ENCODE measurements at regions not wholly inside any gene's neighbourhood (a gene's known extent, or its start where the extent isn't known, plus 50 kb on each side); places are given as distances from the start of the nearest gene placed in this dataset.

- Mint-ChIP-seq H3K27me3 (ENCODE audit: low read depth, unreplicated experiment) (peaks cover 6% of the 10 kb centered on the region), H3K9me3 (ENCODE audit: unreplicated experiment) (peaks cover 6% of the 10 kb centered on the region), H3K36me3 (ENCODE audit: low read depth, unreplicated experiment) (no peaks in the 10 kb centered on the region), H3K4me3 (ENCODE audit: unreplicated experiment) (no peak overlapping the region), H3K4me1 (ENCODE audit: low read depth, unreplicated experiment) (no peaks in the 10 kb centered on the region), H3K27ac (ENCODE audit: unreplicated experiment) (no peak overlapping the region)
- H3K27me3 ChIP-seq (ENCODE audit: insufficient read depth, low read length): peaks cover 6% of the 10 kb centered on the region
- no peaks in the 10 kb centered on the region for H3K4me1 ChIP-seq (ENCODE audit: insufficient read depth, low read length)
- FAIRE-seq (no peak), DNase-seq (ENCODE audit: low read depth) (no peak)
- no peak overlapping the region for H2AFZ ChIP-seq (ENCODE audit: low read depth, low read length)
- no peaks in the 10 kb centered on the region for H3K79me2 ChIP-seq (ENCODE audit: insufficient read depth, low read length)
- H3K36me3 ChIP-seq (ENCODE audit: insufficient read depth, low read length): no peaks in the 10 kb centered on the region
- H3K9me3 ChIP-seq (ENCODE audit: insufficient read depth, low read depth, low read length): no peaks in the 10 kb centered on the region
- H3K4me2 ChIP-seq (ENCODE audit: low read length): no peak overlapping the region
- H3K27ac ChIP-seq (ENCODE audit: low read depth, low read length): no peak overlapping the region
- TF ChIP-seq EZH2 (IDR thresholded peaks at IDR 0.05; ENCODE audit: insufficient read depth, low read length) (no peak), CTCF (IDR thresholded peaks at IDR 0.05; ENCODE audit: insufficient read depth, low read depth, low read length) (no peak)
- H3K9ac ChIP-seq (ENCODE audit: low read length): no peak overlapping the region
- H3K4me3 ChIP-seq (ENCODE audit: insufficient read depth, low read depth, low read length): no peak overlapping the region
- H4K20me1 ChIP-seq (ENCODE audit: insufficient read depth, low read length): no peaks in the 10 kb centered on the region
These were observed 268.8 kb downstream of the TTC8 start for GRCh38 chr14:89093083-89093730.

- no peak for DNase-seq (ENCODE audit: low read depth)
- FAIRE-seq: no peak
- Histone ChIP-seq H3K27ac (ENCODE audit: low read depth, low read length) (no peak overlapping the region), H3K4me2 (ENCODE audit: low read length) (no peak overlapping the region), H3K9ac (ENCODE audit: low read length) (no peak overlapping the region), H3K27me3 (ENCODE audit: insufficient read depth, low read length) (peaks cover 6% of the 10 kb centered on the region), H4K20me1 (ENCODE audit: insufficient read depth, low read length) (no peaks in the 10 kb centered on the region), H2AFZ (ENCODE audit: low read depth, low read length) (no peak overlapping the region), H3K79me2 (ENCODE audit: insufficient read depth, low read length) (no peaks in the 10 kb centered on the region), H3K4me3 (ENCODE audit: insufficient read depth, low read depth, low read length) (no peak overlapping the region), H3K9me3 (ENCODE audit: insufficient read depth, low read depth, low read length) (no peaks in the 10 kb centered on the region), H3K4me1 (ENCODE audit: insufficient read depth, low read length) (no peaks in the 10 kb centered on the region), H3K36me3 (ENCODE audit: insufficient read depth, low read length) (no peaks in the 10 kb centered on the region)
- peaks cover 10% of the 10 kb centered on the region for H3K9me3 Mint-ChIP-seq (ENCODE audit: unreplicated experiment)
- no peak overlapping the region for H3K27ac Mint-ChIP-seq (ENCODE audit: unreplicated experiment)
- no peaks in the 10 kb centered on the region for H3K36me3 Mint-ChIP-seq (ENCODE audit: low read depth, unreplicated experiment)
- TF ChIP-seq EZH2 (IDR thresholded peaks at IDR 0.05; ENCODE audit: insufficient read depth, low read length) (no peak), CTCF (IDR thresholded peaks at IDR 0.05; ENCODE audit: insufficient read depth, low read depth, low read length) (no peak)
- H3K27me3 Mint-ChIP-seq (ENCODE audit: low read depth, unreplicated experiment): peaks cover 6% of the 10 kb centered on the region
- H3K4me3 Mint-ChIP-seq (ENCODE audit: unreplicated experiment): no peak overlapping the region
- H3K4me1 Mint-ChIP-seq (ENCODE audit: low read depth, unreplicated experiment): no peaks in the 10 kb centered on the region
These were observed 270.6 kb downstream of the TTC8 start for GRCh38 chr14:89095036-89095435.

DNA sequence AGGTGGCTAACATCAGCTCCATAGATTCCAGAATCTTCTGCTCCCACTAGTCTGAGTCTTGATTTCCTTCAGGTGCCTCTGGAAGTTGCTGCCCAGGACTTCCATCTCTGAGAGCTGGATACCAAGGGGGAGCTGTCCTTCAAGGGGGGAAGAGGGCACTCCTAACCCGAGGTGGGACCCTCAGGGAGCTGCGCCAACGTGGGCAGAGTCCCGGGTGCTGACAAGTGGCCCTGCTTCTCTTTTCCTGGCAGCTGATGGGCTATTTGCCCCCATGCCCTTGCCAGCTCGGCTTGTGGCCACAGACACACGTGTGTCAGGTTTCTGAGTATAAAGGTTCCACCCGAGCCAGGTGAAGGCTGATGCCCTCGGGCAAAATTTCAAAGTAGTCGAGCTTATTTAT lies 272.5 kb downstream of the TTC8 start:
- Histone ChIP-seq H3K9me3 (ENCODE audit: insufficient read depth, low read depth, low read length) (no peaks in the 10 kb centered on the region), H3K4me1 (ENCODE audit: insufficient read depth, low read length) (no peaks in the 10 kb centered on the region), H3K27ac (ENCODE audit: low read depth, low read length) (no peak overlapping the region), H3K4me2 (ENCODE audit: low read length) (no peak overlapping the region), H4K20me1 (ENCODE audit: insufficient read depth, low read length) (no peaks in the 10 kb centered on the region), H3K79me2 (ENCODE audit: insufficient read depth, low read length) (no peaks in the 10 kb centered on the region), H3K9ac (ENCODE audit: low read length) (no peak overlapping the region), H3K4me3 (ENCODE audit: insufficient read depth, low read depth, low read length) (no peak overlapping the region), H3K36me3 (ENCODE audit: insufficient read depth, low read length) (no peaks in the 10 kb centered on the region), H3K27me3 (ENCODE audit: insufficient read depth, low read length) (peaks cover 6% of the 10 kb centered on the region), H2AFZ (ENCODE audit: low read depth, low read length) (no peak overlapping the region)
- H3K27ac Mint-ChIP-seq (ENCODE audit: unreplicated experiment): no peak overlapping the region
- no peak overlapping the region for H3K4me3 Mint-ChIP-seq (ENCODE audit: unreplicated experiment)
- H3K36me3 Mint-ChIP-seq (ENCODE audit: low read depth, unreplicated experiment): no peaks in the 10 kb centered on the region
- no peaks in the 10 kb centered on the region for H3K4me1 Mint-ChIP-seq (ENCODE audit: low read depth, unreplicated experiment)
- no peak for DNase-seq (ENCODE audit: low read depth)
- no peak for FAIRE-seq
- TF ChIP-seq CTCF (IDR thresholded peaks at IDR 0.05; ENCODE audit: insufficient read depth, low read depth, low read length) (no peak), EZH2 (IDR thresholded peaks at IDR 0.05; ENCODE audit: insufficient read depth, low read length) (no peak)
- peaks cover 12% of the 10 kb centered on the region for H3K9me3 Mint-ChIP-seq (ENCODE audit: unreplicated experiment)
- H3K27me3 Mint-ChIP-seq (ENCODE audit: low read depth, unreplicated experiment): peaks cover 9% of the 10 kb centered on the region

Data from astrocyte (in vitro differentiated cells and primary cell).